ENCODE measurements at regions not wholly inside any gene's neighbourhood (a gene's known extent, or its start where the extent isn't known, plus 50 kb on each side); places are given as distances from the start of the nearest gene placed in this dataset.

DNA sequence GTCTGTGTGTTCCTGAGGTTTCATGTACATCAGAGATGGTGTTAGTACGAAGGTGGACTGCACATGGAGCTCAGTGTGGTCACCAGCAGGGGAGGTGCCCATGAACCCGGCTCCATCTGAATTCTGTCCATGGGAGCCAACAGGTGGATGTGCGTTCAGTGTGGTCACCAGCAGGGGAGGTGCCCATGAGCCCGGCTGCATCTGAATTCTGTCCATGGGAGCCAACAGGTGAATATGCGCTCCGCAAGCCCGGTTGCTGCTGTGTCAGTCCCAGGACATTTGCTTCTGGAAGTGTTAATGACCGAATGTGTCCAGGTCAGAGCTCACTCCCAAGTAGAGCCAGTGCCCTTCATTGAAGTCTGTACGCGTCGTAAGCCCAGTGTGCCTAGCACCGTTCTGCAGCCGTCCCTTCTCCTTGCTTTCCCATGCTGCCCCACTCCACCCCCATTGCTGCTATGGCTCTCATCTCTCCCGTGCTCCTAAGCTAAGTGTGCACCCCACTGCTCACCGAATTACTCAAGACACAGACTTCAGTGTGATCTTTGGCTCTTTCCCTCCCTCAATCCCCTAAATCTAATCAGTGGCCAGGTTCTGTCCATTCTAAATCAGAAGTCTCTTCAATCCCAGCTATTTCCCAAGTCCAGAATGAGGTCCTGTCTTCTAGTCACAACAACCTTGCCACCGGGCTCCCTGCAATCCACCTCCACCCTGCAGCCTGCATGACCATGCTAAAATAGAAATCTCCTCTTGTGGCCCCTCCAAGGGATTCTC is 352.4 kb downstream of the TCERG1L start:
- H3K9me3 ChIP-seq (ENCODE audit: control insufficient read depth, insufficient read depth, low read length), result no peaks in the 10 kb centered on the region
- no peak overlapping the region for H3K9ac ChIP-seq (ENCODE audit: low read depth, low read length)
- H3K4me3 ChIP-seq (ENCODE audit: low read depth, low read length), result no peak overlapping the region
- H3K4me1 ChIP-seq (ENCODE audit: control insufficient read depth, insufficient read depth, low read length), result no peaks in the 10 kb centered on the region
- H3K36me3 ChIP-seq (ENCODE audit: control insufficient read depth, insufficient read depth, low read length), result no peaks in the 10 kb centered on the region
- no peaks in the 10 kb centered on the region for H3K27me3 ChIP-seq (ENCODE audit: control insufficient read depth, insufficient read depth, low read length)

DNA sequence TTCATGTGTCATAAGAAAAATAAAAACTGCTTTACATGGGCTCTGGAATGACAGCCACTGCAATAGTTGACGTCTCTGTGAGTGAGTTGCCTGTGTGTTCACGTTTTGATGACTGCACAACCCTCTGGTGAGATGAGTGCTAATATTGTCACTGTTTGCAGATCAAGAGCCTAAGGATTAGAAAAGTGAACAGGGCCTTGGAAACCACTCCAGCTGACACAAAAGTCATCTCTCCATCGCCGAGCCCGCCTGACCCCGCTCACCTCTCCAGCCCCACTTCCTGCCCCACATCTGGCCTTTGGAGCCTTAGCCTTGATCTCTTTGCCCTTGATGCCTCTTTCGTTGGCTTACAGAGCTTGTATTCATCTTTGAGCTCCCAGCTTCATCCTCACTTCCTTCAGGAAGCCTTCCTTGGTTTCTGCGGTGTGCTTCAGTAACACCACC is 351.7 kb downstream of the TCERG1L start:
- no peak overlapping the region for H3K4me3 ChIP-seq (ENCODE audit: low read depth, low read length)
- no peaks in the 10 kb centered on the region for H3K9me3 ChIP-seq (ENCODE audit: control insufficient read depth, insufficient read depth, low read length)
- no peaks in the 10 kb centered on the region for H3K4me1 ChIP-seq (ENCODE audit: control insufficient read depth, insufficient read depth, low read length)
- H3K9ac ChIP-seq (ENCODE audit: low read depth, low read length), result no peak overlapping the region
- H3K36me3 ChIP-seq (ENCODE audit: control insufficient read depth, insufficient read depth, low read length), result no peaks in the 10 kb centered on the region
- H3K27me3 ChIP-seq (ENCODE audit: control insufficient read depth, insufficient read depth, low read length), result no peaks in the 10 kb centered on the region

DNA sequence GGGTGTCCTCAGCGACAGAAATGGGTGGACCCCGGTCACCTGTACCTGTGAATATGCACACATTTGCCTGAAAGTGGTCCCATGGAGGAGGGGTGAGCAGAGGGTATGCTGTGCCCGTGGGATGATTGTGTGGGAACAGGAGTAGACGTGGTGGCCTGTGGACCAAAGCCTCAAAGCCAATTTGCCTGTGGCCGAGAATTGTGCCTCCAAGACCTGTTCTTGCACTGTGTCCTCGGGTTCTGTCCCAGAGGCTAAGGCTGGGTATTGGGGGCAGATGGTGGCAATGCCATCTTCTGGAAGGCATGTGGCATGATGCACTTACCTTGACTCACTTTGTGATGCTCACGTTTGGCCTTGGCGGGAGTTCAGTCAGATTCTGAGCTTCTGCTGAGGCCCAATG is 351.0 kb downstream of the TCERG1L start:
- no peaks in the 10 kb centered on the region for H3K4me1 ChIP-seq (ENCODE audit: control insufficient read depth, insufficient read depth, low read length)
- H3K4me3 ChIP-seq (ENCODE audit: low read depth, low read length), result no peak overlapping the region
- no peaks in the 10 kb centered on the region for H3K36me3 ChIP-seq (ENCODE audit: control insufficient read depth, insufficient read depth, low read length)
- no peaks in the 10 kb centered on the region for H3K27me3 ChIP-seq (ENCODE audit: control insufficient read depth, insufficient read depth, low read length)
- H3K9me3 ChIP-seq (ENCODE audit: control insufficient read depth, insufficient read depth, low read length), result no peaks in the 10 kb centered on the region
- no peak overlapping the region for H3K9ac ChIP-seq (ENCODE audit: low read depth, low read length)

DNA sequence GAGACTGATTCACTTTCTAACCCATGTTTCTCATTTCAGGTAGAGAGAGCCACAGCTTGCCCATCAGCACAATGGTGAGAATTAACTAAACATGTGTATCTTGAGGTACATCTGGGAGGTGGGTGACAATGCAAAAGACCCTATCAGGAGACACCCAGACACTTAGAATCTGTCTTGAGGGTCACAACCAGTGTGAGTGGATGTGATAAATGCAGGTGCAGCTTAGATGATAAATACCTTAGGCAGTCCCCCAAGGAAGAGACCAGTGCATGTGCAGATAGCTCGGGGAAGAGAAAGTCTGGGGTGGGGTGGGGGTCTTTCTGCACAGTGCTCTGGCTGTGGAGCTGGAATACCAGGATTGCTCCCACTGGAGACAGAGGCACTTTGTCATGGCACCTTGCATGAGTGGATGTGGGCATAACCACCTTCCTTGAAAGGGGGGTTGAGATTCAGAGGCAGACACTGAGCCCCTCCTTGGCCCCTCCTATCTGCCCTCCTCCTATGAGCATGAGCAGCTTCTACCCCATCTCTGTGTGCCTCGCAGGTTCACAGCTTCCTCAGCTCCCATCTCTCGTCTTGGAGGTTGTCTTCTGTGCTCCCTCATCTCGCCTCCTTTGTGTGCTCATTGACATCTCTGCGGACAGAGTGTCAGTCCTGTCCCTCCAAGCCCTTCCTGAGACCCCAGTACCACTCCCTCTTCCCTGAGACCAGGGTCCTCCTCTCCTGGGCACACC is 349.8 kb downstream of the TCERG1L start:
- Histone ChIP-seq H3K4me3 (ENCODE audit: low read depth, low read length) (no peak overlapping the region), H3K9me3 (ENCODE audit: control insufficient read depth, insufficient read depth, low read length) (no peaks in the 10 kb centered on the region)

DNA sequence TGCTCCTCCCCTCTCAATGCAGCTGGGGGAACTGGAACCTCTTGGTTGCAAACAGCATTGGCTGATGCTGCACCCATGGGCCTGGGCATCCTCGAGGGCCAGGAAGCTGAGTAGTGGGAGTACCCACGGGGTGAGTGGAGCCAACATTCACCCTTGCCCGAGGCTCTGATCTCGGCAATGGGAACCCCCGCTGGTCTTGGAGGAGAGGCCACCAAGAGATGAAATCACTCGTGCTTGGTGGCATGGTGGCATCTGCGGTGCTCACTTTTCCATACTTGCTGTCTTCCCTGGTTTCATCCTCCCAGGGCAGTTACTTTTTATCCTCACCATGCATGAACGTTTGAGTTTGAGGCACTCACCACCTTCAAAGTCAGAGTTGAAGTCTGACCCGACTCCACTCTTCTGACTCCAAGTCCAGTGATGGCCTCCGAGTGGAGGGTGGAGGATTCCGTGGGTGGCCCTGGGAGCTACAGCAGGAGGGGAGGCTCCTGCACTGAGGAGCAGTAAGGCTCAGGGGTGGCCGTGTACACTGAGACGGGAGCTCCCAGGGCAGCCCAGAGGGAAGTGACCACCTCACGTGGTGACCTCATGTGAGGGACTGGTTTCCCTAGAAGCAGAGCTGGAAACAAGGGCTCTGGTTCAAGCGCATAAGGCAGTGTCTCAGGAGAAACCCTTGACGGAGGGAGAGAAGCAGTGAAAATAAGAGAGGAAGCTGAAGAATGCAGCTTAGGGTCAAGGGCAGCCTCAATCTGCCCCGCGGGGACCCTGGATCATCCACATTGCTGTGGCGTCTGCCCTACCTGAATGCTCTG is 349.1 kb downstream of the TCERG1L start:
- no peaks in the 10 kb centered on the region for H3K9me3 ChIP-seq (ENCODE audit: control insufficient read depth, insufficient read depth, low read length)
- H3K4me1 ChIP-seq (ENCODE audit: control insufficient read depth, insufficient read depth, low read length), result no peaks in the 10 kb centered on the region
- no peak overlapping the region for H3K4me3 ChIP-seq (ENCODE audit: low read depth, low read length)
- no peaks in the 10 kb centered on the region for H3K36me3 ChIP-seq (ENCODE audit: control insufficient read depth, insufficient read depth, low read length)
- H3K9ac ChIP-seq (ENCODE audit: low read depth, low read length), result no peak overlapping the region
- no peaks in the 10 kb centered on the region for H3K27me3 ChIP-seq (ENCODE audit: control insufficient read depth, insufficient read depth, low read length)

More for the DNA sequence above, 349.8 kb downstream of the TCERG1L start:
- no peaks in the 10 kb centered on the region for H3K27me3 ChIP-seq (ENCODE audit: control insufficient read depth, insufficient read depth, low read length)
- no peaks in the 10 kb centered on the region for H3K36me3 ChIP-seq (ENCODE audit: control insufficient read depth, insufficient read depth, low read length)
- H3K4me1 ChIP-seq (ENCODE audit: control insufficient read depth, insufficient read depth, low read length), result no peaks in the 10 kb centered on the region
- H3K9ac ChIP-seq (ENCODE audit: low read depth, low read length), result no peak overlapping the region

DNA sequence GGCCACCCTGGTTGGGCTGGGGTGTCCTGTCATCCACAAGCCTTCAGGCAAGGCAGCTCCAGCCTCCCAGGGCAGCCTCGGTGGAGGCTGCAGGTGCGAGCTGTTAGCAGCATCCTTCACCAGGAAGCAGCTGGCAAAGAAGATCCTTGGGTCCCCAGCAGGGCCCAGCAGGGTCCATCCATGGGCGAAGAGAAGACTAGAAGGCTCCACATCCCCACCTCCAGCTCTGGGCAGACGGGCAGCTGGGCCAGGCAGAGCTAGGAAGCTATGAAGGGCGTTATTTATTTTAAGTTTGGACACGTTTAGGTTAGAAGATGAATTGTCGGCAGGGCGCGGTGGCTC is 348.5 kb downstream of the TCERG1L start:
- Histone ChIP-seq H3K4me1 (ENCODE audit: control insufficient read depth, insufficient read depth, low read length) (no peaks in the 10 kb centered on the region), H3K4me3 (ENCODE audit: low read depth, low read length) (no peak overlapping the region), H3K36me3 (ENCODE audit: control insufficient read depth, insufficient read depth, low read length) (no peaks in the 10 kb centered on the region), H3K27me3 (ENCODE audit: control insufficient read depth, insufficient read depth, low read length) (no peaks in the 10 kb centered on the region), H3K9ac (ENCODE audit: low read depth, low read length) (no peak overlapping the region), H3K9me3 (ENCODE audit: control insufficient read depth, insufficient read depth, low read length) (no peaks in the 10 kb centered on the region)

DNA sequence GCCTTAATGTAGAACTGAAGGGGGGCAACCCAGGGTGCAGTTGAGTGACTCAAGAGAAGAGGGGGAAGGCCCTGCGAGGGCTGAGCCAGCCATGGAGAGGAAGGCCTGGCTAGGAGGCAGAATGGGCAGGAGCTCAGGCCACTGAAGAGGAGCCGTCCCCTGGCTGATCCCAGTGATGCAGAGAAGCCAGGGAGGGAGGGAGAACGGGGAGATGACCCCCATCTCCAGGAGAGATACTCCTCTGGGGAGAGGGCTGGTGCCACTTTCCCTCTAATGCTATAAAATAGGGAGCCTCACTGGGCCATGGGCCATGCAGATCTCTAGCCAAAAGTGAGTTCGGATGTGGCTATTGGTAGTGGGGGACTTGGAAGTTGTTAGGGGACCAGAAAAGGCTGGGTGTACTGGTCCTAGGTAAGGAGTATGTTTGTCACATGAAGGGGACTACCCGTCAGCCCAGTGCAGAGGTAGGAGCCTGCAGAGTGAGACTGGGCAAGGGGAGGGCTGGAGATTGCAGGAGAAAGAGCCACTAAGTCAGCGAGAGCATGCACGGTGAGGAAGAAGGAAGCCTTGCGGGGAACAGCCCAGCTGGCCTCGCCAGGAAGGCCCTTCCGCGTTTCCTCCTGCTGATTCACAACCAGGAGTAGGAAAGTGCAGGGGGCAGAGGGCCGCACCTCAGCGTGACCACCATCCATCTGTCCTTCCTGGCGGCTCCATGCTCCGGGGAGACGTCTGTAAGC is 347.6 kb downstream of the TCERG1L start:
- Histone ChIP-seq H3K4me1 (ENCODE audit: control insufficient read depth, insufficient read depth, low read length) (no peaks in the 10 kb centered on the region), H3K9ac (ENCODE audit: low read depth, low read length) (no peak overlapping the region), H3K9me3 (ENCODE audit: control insufficient read depth, insufficient read depth, low read length) (no peaks in the 10 kb centered on the region), H3K4me3 (ENCODE audit: low read depth, low read length) (no peak overlapping the region), H3K27me3 (ENCODE audit: control insufficient read depth, insufficient read depth, low read length) (no peaks in the 10 kb centered on the region), H3K36me3 (ENCODE audit: control insufficient read depth, insufficient read depth, low read length) (no peaks in the 10 kb centered on the region)

DNA sequence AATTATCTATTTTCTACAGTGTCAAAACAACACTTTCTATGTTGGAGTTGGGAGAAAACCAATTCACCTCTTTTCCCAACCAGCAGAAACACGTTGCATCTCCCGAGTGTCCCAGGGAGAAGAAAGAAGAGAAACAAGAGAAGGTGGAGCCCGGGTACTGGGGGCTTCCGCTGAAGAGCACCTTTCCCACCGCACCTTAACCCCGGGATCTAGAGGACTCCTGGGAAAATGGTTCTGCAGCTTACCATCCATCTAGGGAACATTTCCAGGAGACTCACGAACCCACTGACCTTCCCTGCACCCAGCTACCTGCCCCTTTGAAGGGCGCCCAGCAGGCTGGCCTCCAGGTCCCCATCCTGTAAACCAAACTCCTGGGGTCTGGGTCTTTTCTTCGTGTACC is 346.8 kb downstream of the TCERG1L start:
- no peaks in the 10 kb centered on the region for H3K4me1 ChIP-seq (ENCODE audit: control insufficient read depth, insufficient read depth, low read length)
- no peaks in the 10 kb centered on the region for H3K36me3 ChIP-seq (ENCODE audit: control insufficient read depth, insufficient read depth, low read length)
- no peaks in the 10 kb centered on the region for H3K27me3 ChIP-seq (ENCODE audit: control insufficient read depth, insufficient read depth, low read length)
- no peak overlapping the region for H3K9ac ChIP-seq (ENCODE audit: low read depth, low read length)
- H3K4me3 ChIP-seq (ENCODE audit: low read depth, low read length), result no peak overlapping the region
- no peaks in the 10 kb centered on the region for H3K9me3 ChIP-seq (ENCODE audit: control insufficient read depth, insufficient read depth, low read length)

DNA sequence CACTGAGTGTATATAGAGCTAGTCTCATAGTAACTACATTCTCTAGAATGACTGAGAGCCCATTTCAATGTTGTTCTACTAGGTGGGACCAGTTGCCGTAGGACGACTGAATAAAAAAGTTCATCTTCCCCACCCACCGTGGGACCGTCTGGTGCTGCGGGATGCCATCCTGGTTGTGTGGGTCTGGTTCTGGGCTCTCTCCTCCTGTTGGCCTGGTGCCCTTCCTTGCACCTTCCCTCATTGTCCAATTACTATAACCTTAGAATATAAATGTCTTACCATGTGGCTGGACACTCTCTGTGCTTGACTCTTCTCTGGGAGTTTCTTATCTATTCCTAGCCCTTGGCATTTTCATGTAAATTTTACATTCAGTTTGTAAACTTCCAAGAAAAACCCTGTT is 344.4 kb downstream of the TCERG1L start:
- no peaks in the 10 kb centered on the region for H3K36me3 ChIP-seq (ENCODE audit: control insufficient read depth, insufficient read depth, low read length)
- H3K4me3 ChIP-seq (ENCODE audit: low read depth, low read length), result no peak overlapping the region
- no peak overlapping the region for H3K9ac ChIP-seq (ENCODE audit: low read depth, low read length)
- H3K4me1 ChIP-seq (ENCODE audit: control insufficient read depth, insufficient read depth, low read length), result no peaks in the 10 kb centered on the region
- no peaks in the 10 kb centered on the region for H3K27me3 ChIP-seq (ENCODE audit: control insufficient read depth, insufficient read depth, low read length)
- no peaks in the 10 kb centered on the region for H3K9me3 ChIP-seq (ENCODE audit: control insufficient read depth, insufficient read depth, low read length)

DNA sequence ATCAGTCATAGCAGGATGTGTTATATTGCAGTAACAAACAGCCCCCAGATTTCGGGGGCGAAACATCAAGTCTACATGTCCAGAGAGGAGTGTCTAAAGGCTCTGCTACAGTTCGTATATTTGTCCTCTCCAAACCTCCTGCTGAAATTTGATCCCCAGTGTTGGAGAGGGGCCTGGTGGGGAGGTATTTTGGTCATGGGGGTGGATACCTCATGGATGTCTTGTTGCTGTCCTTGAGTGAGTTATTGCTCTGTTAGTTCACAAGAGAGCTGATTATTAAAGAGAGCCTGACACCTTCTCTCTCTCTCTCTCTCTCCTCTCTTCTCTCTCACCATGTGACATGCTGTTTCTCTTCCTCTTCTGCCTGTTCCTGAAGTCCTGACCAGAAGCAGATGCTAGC is 343.7 kb downstream of the TCERG1L start:
- Histone ChIP-seq H3K9me3 (ENCODE audit: control insufficient read depth, insufficient read depth, low read length) (no peaks in the 10 kb centered on the region), H3K4me1 (ENCODE audit: control insufficient read depth, insufficient read depth, low read length) (no peaks in the 10 kb centered on the region), H3K36me3 (ENCODE audit: control insufficient read depth, insufficient read depth, low read length) (no peaks in the 10 kb centered on the region), H3K4me3 (ENCODE audit: low read depth, low read length) (no peak overlapping the region), H3K27me3 (ENCODE audit: control insufficient read depth, insufficient read depth, low read length) (no peaks in the 10 kb centered on the region), H3K9ac (ENCODE audit: low read depth, low read length) (no peak overlapping the region)

DNA sequence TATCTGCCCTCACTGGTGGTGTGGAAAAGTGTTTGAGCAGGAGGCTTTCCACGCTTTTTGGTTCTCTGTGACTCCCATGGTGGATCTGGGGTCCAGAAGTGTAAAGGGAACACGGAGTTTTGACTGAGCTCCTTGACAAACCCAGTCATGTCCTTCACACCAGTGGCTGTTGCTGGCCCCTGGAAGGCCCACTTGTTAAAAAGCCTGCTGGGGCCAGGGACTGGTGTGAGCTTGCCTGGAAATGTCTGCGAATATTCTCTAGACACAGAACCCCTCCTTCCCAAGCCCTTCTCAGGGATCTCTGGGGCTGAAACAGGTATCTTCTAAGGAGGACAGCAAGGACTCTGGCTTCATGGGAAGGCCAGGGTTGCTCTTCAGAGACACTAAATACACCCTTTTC is 343.0 kb downstream of the TCERG1L start:
- Histone ChIP-seq H3K4me3 (ENCODE audit: low read depth, low read length) (no peak overlapping the region), H3K9ac (ENCODE audit: low read depth, low read length) (no peak overlapping the region), H3K36me3 (ENCODE audit: control insufficient read depth, insufficient read depth, low read length) (no peaks in the 10 kb centered on the region), H3K9me3 (ENCODE audit: control insufficient read depth, insufficient read depth, low read length) (no peaks in the 10 kb centered on the region), H3K4me1 (ENCODE audit: control insufficient read depth, insufficient read depth, low read length) (no peaks in the 10 kb centered on the region), H3K27me3 (ENCODE audit: control insufficient read depth, insufficient read depth, low read length) (no peaks in the 10 kb centered on the region)
